Glomerular endothelial cell (primary cell): ENCODE measurements at regions not wholly inside any gene's neighbourhood (a gene's known extent, or its start where the extent isn't known, plus 50 kb on each side); places are given as distances from the start of the nearest gene placed in this dataset.

Source experiments
- DNase-seq: peaks from one replicate; pipeline ENCODE4 v3.0.0-alpha.2; 2011; ENCODE audit warnings: low read depth, low spot score; ENCODE audit errors: extremely low read depth

- no peak for DNase-seq
These were observed 50.2 kb upstream of the SDK2 start for GRCh38 chr17:73694491-73694890.

- no peak for DNase-seq
These were observed 50.9 kb upstream of the SDK2 start for GRCh38 chr17:73695035-73695738.

- no peak for DNase-seq
These were observed 52.0 kb upstream of the SDK2 start for GRCh38 chr17:73696251-73696650.

GRCh38 chr17:73697872-73698271 is 53.6 kb upstream of the SDK2 start:
- DNase-seq, result no peak

GRCh38 chr17:73698966-73699365 is 54.7 kb upstream of the SDK2 start:
- DNase-seq, result no peak

GRCh38 chr17:73701701-73702100 is 57.5 kb upstream of the SDK2 start:
- DNase-seq, result no peak

- no peak for DNase-seq
These were observed 58.9 kb upstream of the SDK2 start for GRCh38 chr17:73703192-73703591.

- DNase-seq, result no peak
These were observed 59.7 kb upstream of the SDK2 start for GRCh38 chr17:73703917-73704316.

- no peak for DNase-seq
These were observed 61.3 kb upstream of the SDK2 start for GRCh38 chr17:73705594-73705993.

GRCh38 chr17:73706428-73706827 is 62.2 kb upstream of the SDK2 start:
- no peak for DNase-seq

GRCh38 chr17:73706858-73707257 is 62.6 kb upstream of the SDK2 start:
- no peak for DNase-seq

- DNase-seq, result no peak
These were observed 63.1 kb upstream of the SDK2 start for GRCh38 chr17:73707358-73707757.

- DNase-seq, result peak; percentile 3
These were observed 65.9 kb upstream of the SDK2 start for GRCh38 chr17:73710095-73710592.

GRCh38 chr17:73711184-73711583 is 66.9 kb upstream of the SDK2 start:
- DNase-seq, result no peak

GRCh38 chr17:73711916-73712315 is 67.7 kb upstream of the SDK2 start:
- no peak for DNase-seq

- DNase-seq, result no peak
These were observed 68.9 kb upstream of the SDK2 start for GRCh38 chr17:73713136-73713535.

GRCh38 chr17:73715769-73716168 is 71.5 kb upstream of the SDK2 start:
- no peak for DNase-seq

GRCh38 chr17:73717690-73718089 is 73.4 kb upstream of the SDK2 start:
- no peak for DNase-seq

- DNase-seq, result no peak
These were observed 74.1 kb upstream of the SDK2 start for GRCh38 chr17:73718362-73718761.

- DNase-seq, result no peak
These were observed 74.7 kb upstream of the SDK2 start for GRCh38 chr17:73718912-73719311.

- no peak for DNase-seq
These were observed 75.4 kb upstream of the SDK2 start for GRCh38 chr17:73719588-73720071.

GRCh38 chr17:73720187-73720834 is 76.1 kb upstream of the SDK2 start:
- no peak for DNase-seq
